GM12864 (cell line): ENCODE measurements at regions not wholly inside any gene's neighbourhood (a gene's known extent, or its start where the extent isn't known, plus 50 kb on each side); places are given as distances from the start of the nearest gene placed in this dataset.

Source experiments
- DNase-seq: peaks from one replicate; pipeline ENCODE4 v3.0.0-alpha.2; 2011; ENCODE audit warnings: low read depth
- H3K4me3 ChIP-seq: 2 replicates; pipeline ENCODE4 v1.5.1; 2011; ENCODE audit warnings: mild to moderate bottlenecking, low read depth, low read length, control low read depth
- CTCF ChIP-seq: IDR thresholded peaks from 2 replicates; pipeline ENCODE4 v1.5.1; 2011; ENCODE audit warnings: low read depth, mild to moderate bottlenecking, moderate library complexity, low read length, control low read depth, inconsistent platforms; ENCODE audit errors: missing control alignments

- DNase-seq, result no peak
- no peak for TF ChIP-seq CTCF
- no peak overlapping the region for H3K4me3 ChIP-seq
Observed at GRCh38 chr11:70812472-70812871, 414.1 kb downstream of the CTTN start.

- no peak for TF ChIP-seq CTCF
- H3K4me3 ChIP-seq, result no peak overlapping the region
- no peak for DNase-seq
Observed at GRCh38 chr11:70813651-70814050, 415.3 kb downstream of the CTTN start.

- no peak for DNase-seq
- H3K4me3 ChIP-seq, result no peak overlapping the region
- no peak for TF ChIP-seq CTCF
Observed at GRCh38 chr11:70815485-70815832, 417.1 kb downstream of the CTTN start.

GRCh38 chr11:70816156-70816678, 417.9 kb downstream of the CTTN start:
- TF ChIP-seq CTCF, result no peak
- no peak for DNase-seq
- H3K4me3 ChIP-seq, result no peak overlapping the region

- no peak for DNase-seq
- no peak for TF ChIP-seq CTCF
- H3K4me3 ChIP-seq, result no peak overlapping the region
Observed at GRCh38 chr11:70818351-70818750, 420.0 kb downstream of the CTTN start.

GRCh38 chr11:70819022-70819421, 420.7 kb downstream of the CTTN start:
- no peak overlapping the region for H3K4me3 ChIP-seq
- no peak for TF ChIP-seq CTCF
- DNase-seq, result no peak

GRCh38 chr11:70820311-70820710, 422.0 kb downstream of the CTTN start:
- H3K4me3 ChIP-seq, result no peak overlapping the region
- TF ChIP-seq CTCF, result no peak
- DNase-seq, result no peak
